RWPE2 (cell line): ENCODE measurements at regions not wholly inside any gene's neighbourhood (a gene's known extent, or its start where the extent isn't known, plus 50 kb on each side); places are given as distances from the start of the nearest gene placed in this dataset.
A peak's percentile ranks its signal among the peaks of the same experiment; 100 is the strongest.

Experiments
- ATAC-seq: fragments of 200-7000 bp; cut with Tn5 transposase; 3 replicates; pipeline ENCODE4 v1.9.1; 2021; ENCODE audit warnings: low read depth
- DNase-seq: peaks from one replicate; pipeline ENCODE4 v3.0.0-alpha.2; 2020; ENCODE audit warnings: low spot score
- H3K27ac ChIP-seq: fragments of 450-650 bp; 2 replicates; pipeline ENCODE4 v1.5.1; 2017; ENCODE audit warnings: mild to moderate bottlenecking; ENCODE audit not compliant: poor library complexity, severe bottlenecking
- H3K27me3 ChIP-seq: fragments of 250-450 bp; sonication (Bioruptor Pico); 2 replicates; pipeline ENCODE4 v1.5.1; 2021; ENCODE audit warnings: mild to moderate bottlenecking, moderate library complexity; ENCODE audit not compliant: insufficient read depth, poor library complexity, severe bottlenecking
- H3K36me3 ChIP-seq: fragments of 250-450 bp; sonication (Bioruptor Pico); 2 replicates; pipeline ENCODE4 v1.5.1; 2020; ENCODE audit warnings: low read depth, mild to moderate bottlenecking, moderate library complexity
- H3K4me1 ChIP-seq: fragments of 250-450 bp; sonication (Bioruptor Pico); 2 replicates; pipeline ENCODE4 v1.5.1; 2021; ENCODE audit warnings: mild to moderate bottlenecking, moderate library complexity; ENCODE audit not compliant: insufficient read depth, poor library complexity, severe bottlenecking
- H3K4me3 ChIP-seq: fragments of 250-450 bp; sonication (Bioruptor Pico); 2 replicates; pipeline ENCODE4 v1.5.1; 2021; ENCODE audit warnings: mild to moderate bottlenecking, moderate library complexity; ENCODE audit not compliant: severe bottlenecking
- H3K9me3 ChIP-seq: fragments of 250-450 bp; sonication (Bioruptor Pico); 2 replicates; pipeline ENCODE4 v1.5.1; 2021; ENCODE audit warnings: mild to moderate bottlenecking, moderate library complexity; ENCODE audit not compliant: severe bottlenecking
- TF ChIP-seq, protein P1 (sequence below): fragments of 450-650 bp; IDR thresholded peaks from one replicate; pipeline ENCODE4 v1.5.1; 2017; ENCODE audit warnings: mild to moderate bottlenecking, moderate library complexity; ENCODE audit not compliant: poor library complexity, severe bottlenecking

DNA sequence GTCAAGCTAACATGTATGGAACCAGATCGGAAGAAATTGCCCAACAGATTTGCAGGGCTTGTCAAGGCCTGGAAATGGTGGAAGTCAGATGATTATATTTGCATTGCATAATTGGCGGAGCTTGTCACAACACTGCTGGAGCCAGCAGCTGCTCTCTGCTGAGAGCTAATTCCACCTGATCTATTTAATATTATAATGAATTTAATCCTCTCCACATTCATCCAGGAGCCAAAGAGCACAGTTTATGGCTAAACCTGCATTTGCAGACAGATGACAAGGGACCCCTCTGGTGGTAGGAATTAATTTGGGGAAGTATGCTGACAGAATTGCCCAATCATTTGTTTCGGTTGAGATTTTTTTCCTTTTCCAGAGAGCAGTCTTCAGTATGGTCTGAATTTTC is 730.2 kb downstream of the TUSC7 start:
- Histone ChIP-seq H3K27me3 (peaks cover 3% of the 10 kb centered on the region), H3K27ac (no peak overlapping the region), H3K4me3 (no peak overlapping the region), H3K9me3 (no peaks in the 10 kb centered on the region), H3K4me1 (no peaks in the 10 kb centered on the region), H3K36me3 (no peaks in the 10 kb centered on the region)
- DNase-seq (no peak), ATAC-seq (no peak; the same call in 2 of the 3 replicates)
- TF ChIP-seq, protein P1, sequence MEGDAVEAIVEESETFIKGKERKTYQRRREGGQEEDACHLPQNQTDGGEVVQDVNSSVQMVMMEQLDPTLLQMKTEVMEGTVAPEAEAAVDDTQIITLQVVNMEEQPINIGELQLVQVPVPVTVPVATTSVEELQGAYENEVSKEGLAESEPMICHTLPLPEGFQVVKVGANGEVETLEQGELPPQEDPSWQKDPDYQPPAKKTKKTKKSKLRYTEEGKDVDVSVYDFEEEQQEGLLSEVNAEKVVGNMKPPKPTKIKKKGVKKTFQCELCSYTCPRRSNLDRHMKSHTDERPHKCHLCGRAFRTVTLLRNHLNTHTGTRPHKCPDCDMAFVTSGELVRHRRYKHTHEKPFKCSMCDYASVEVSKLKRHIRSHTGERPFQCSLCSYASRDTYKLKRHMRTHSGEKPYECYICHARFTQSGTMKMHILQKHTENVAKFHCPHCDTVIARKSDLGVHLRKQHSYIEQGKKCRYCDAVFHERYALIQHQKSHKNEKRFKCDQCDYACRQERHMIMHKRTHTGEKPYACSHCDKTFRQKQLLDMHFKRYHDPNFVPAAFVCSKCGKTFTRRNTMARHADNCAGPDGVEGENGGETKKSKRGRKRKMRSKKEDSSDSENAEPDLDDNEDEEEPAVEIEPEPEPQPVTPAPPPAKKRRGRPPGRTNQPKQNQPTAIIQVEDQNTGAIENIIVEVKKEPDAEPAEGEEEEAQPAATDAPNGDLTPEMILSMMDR, result peak; percentile 36

GRCh38 chr3:117441851-117442250 is 732.3 kb downstream of the TUSC7 start:
- no peak for DNase-seq

DNA sequence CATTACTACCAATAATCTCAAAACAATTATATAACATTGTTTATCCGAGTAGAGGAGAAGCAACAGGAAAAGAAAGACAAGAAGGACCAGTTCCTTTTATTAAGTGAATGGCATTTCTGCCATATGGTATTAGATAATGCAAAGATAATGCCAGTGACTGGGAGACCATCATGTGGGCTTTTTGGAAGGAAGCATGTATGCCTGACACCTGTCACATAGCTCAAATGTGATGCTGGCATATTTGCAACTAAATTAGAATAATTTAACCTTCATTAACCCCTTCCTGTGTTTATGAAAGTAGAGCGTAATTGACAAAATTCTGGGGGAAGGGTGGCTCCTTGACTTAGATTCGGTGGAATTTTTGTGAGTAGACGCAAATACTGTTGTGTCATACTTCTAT is 733.0 kb downstream of the TUSC7 start:
- Histone ChIP-seq H3K27ac (no peak overlapping the region), H3K9me3 (no peaks in the 10 kb centered on the region), H3K27me3 (peaks cover 3% of the 10 kb centered on the region), H3K4me1 (no peaks in the 10 kb centered on the region), H3K36me3 (no peaks in the 10 kb centered on the region), H3K4me3 (no peak overlapping the region)
- DNase-seq, result no peak
- ATAC-seq, result no peak
- TF ChIP-seq, protein P1, result no peak

More at GRCh38 chr3:117441851-117442250, 732.3 kb downstream of the TUSC7 start:
- TF ChIP-seq, protein P1, result no peak
- H3K36me3 ChIP-seq, result no peaks in the 10 kb centered on the region
- H3K27ac ChIP-seq, result no peak overlapping the region
- no peak overlapping the region for H3K4me3 ChIP-seq
- no peaks in the 10 kb centered on the region for H3K4me1 ChIP-seq
- ATAC-seq, result no peak
- no peaks in the 10 kb centered on the region for H3K9me3 ChIP-seq
- peaks cover 3% of the 10 kb centered on the region for H3K27me3 ChIP-seq

DNA sequence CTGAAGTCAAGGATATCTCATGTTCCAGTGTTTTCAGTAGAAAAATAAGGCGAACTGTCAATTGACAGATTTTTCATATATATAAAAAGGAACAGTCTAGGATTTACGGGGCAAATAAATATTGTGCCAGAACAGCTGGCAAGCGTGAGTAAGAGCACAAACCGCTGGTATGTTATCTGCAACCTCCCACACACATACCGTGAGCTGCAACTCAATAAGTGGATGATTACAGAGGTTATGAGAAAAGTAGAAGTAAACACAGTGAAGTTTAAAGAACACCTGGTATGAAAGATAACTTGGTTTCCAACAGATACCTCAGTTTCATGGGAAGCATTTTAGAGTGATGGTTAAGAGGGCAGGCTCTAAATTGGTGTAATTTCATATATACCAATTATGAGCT is 733.4 kb downstream of the TUSC7 start:
- Histone ChIP-seq H3K36me3 (no peaks in the 10 kb centered on the region), H3K27me3 (peaks cover 3% of the 10 kb centered on the region), H3K27ac (no peak overlapping the region), H3K4me1 (no peaks in the 10 kb centered on the region), H3K4me3 (no peak overlapping the region), H3K9me3 (no peaks in the 10 kb centered on the region)
- DNase-seq (no peak), ATAC-seq (peak; percentile 67; the same call in 2 of the 3 replicates)
- TF ChIP-seq, protein P1, result no peak

- Histone ChIP-seq H3K4me1 (no peaks in the 10 kb centered on the region), H3K4me3 (no peak overlapping the region), H3K27me3 (peaks cover 3% of the 10 kb centered on the region), H3K36me3 (no peaks in the 10 kb centered on the region), H3K9me3 (no peaks in the 10 kb centered on the region), H3K27ac (no peak overlapping the region)
- no peak for DNase-seq
- TF ChIP-seq, protein P1, result no peak
- ATAC-seq, result no peak
These were observed 734.6 kb downstream of the TUSC7 start for GRCh38 chr3:117444175-117444574.
